ENCODE measurements at regions not wholly inside any gene's neighbourhood (a gene's known extent, or its start where the extent isn't known, plus 50 kb on each side); places are given as distances from the start of the nearest gene placed in this dataset.
A peak's percentile ranks its signal among the peaks of the same experiment; 100 is the strongest.

DNA sequence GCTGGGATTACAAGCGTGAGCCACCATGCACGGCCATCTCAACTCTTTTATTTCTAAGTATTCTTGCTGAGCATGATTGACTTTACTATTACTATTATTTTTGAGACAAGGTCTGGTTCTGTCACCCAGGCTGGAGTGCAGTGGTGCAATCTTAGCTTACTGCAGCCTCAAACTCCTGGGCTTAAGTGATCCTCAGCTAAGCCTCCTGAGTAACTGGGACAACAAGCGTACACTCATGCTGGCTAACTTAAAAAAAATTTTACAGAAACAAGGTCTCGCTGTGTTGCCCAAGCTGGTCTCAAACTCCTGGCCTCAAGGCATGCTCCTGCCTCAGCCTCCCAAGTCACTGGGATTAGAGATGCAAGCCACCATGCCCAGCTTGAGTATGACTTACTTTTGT lies 443.7 kb downstream of the ARHGEF28 start:
- Histone ChIP-seq H3K4me1 (no peaks in the 10 kb centered on the region), H3K36me3 (no peaks in the 10 kb centered on the region), H3K27me3 (no peaks in the 10 kb centered on the region), H3K9me3 (no peaks in the 10 kb centered on the region), H3K27ac (no peak overlapping the region), H3K4me3 (no peak overlapping the region)
- intact Hi-C loops (cut with DNase I; ENCODE audit: low total_unique reads) = no loop called here
- TF ChIP-seq, protein P1, sequence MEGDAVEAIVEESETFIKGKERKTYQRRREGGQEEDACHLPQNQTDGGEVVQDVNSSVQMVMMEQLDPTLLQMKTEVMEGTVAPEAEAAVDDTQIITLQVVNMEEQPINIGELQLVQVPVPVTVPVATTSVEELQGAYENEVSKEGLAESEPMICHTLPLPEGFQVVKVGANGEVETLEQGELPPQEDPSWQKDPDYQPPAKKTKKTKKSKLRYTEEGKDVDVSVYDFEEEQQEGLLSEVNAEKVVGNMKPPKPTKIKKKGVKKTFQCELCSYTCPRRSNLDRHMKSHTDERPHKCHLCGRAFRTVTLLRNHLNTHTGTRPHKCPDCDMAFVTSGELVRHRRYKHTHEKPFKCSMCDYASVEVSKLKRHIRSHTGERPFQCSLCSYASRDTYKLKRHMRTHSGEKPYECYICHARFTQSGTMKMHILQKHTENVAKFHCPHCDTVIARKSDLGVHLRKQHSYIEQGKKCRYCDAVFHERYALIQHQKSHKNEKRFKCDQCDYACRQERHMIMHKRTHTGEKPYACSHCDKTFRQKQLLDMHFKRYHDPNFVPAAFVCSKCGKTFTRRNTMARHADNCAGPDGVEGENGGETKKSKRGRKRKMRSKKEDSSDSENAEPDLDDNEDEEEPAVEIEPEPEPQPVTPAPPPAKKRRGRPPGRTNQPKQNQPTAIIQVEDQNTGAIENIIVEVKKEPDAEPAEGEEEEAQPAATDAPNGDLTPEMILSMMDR (IDR thresholded peaks at IDR 0.05) = no peak
- no peak for TF ChIP-seq POLR2A (IDR thresholded peaks at IDR 0.05)
- DNase-seq = no peak

DNA sequence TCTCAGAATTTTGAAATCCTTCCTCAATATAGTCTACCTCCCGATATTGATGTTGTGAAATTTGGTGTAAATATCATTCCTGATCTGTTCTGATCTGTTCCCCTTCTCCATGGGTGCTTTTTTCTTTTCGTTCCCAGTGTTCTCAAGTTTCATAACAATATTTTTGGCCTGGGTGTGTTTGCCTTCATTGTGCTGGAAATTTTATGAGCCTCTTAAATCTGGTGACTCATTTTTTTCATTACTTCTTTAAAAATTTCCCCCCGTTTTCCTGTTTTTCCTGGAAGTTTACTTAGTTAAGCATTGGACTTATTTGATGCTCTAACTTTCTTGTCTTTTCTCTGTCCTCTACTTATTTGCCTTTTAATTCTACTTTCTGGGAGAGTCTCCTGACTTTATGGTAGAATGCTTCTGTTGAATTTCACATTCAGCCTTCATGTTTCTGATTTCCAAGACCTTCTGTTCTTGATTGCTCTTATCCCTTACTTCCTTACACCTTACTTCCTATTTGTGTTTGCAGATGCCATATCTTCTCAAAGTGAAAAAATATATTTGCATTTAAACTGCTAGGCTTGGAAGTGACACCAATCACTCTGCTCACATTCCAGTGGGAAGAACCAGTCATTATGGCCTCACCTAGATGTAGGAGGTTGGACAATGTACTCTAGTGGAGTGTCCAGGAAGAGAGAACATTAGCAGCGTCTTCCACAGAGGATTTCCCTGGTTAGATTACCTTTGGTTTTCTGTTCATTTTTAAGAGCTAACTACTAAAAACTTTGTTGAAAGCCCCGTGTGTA lies 441.9 kb downstream of the ARHGEF28 start:
- no peak overlapping the region for H3K4me3 ChIP-seq
- H3K9me3 ChIP-seq = no peaks in the 10 kb centered on the region
- TF ChIP-seq POLR2A (IDR thresholded peaks at IDR 0.05) = no peak
- TF ChIP-seq, protein P1 (IDR thresholded peaks at IDR 0.05) = no peak
- no peaks in the 10 kb centered on the region for H3K27me3 ChIP-seq
- peak overlapping the region in 1 of 2 donors; percentile 58 for H3K27ac ChIP-seq
- no peaks in the 10 kb centered on the region for H3K4me1 ChIP-seq
- intact Hi-C loops (cut with DNase I; ENCODE audit: low total_unique reads) = no loop called here
- no peaks in the 10 kb centered on the region for H3K36me3 ChIP-seq
- no peak for DNase-seq

DNA sequence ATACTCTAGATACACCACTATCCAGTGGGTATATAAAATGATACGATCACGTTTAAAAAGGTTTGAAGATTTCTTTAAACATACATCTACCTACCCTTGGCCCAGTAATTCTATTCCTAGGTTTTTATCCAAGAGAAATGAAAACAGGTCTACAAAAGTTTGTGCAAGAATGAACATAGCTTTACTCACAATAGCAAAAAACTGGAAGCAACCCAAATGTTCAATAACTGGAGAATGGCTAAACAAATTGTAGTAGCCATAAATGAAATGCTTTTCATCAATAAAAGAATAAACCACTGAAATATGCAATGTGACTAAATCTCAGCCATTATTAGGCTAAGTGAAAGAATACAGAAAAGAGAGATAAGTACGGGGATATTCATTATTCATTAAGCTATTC lies 438.9 kb downstream of the ARHGEF28 start:
- no peaks in the 10 kb centered on the region for H3K27me3 ChIP-seq
- intact Hi-C loops (cut with DNase I; ENCODE audit: low total_unique reads) = no loop called here
- DNase-seq = no peak
- no peak for TF ChIP-seq POLR2A (IDR thresholded peaks at IDR 0.05)
- TF ChIP-seq, protein P1 (IDR thresholded peaks at IDR 0.05) = no peak
- no peaks in the 10 kb centered on the region for H3K4me1 ChIP-seq
- H3K27ac ChIP-seq = no peak overlapping the region
- H3K36me3 ChIP-seq = no peaks in the 10 kb centered on the region
- H3K9me3 ChIP-seq = no peaks in the 10 kb centered on the region
- no peak overlapping the region for H3K4me3 ChIP-seq

DNA sequence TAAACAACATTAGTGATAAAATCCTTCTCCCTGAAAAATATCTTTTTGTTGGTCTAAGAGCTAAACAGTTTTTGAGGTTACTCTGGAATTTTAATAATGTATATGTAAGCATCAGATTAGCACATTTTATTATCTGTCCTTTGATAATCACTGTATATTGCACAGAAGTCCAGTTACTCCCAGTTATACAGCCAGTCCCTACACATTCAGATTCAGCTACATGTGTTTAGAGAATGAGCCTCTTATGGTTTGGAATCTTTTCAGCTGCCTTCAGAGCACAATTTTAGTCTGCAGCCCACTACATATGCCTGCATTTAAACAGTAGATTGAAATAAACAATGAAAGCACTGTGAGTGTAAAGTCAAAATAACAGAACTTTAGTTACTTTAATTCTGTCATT lies 438.2 kb downstream of the ARHGEF28 start:
- TF ChIP-seq, protein P1 (IDR thresholded peaks at IDR 0.05) = no peak
- no peak for TF ChIP-seq POLR2A (IDR thresholded peaks at IDR 0.05)

DNA sequence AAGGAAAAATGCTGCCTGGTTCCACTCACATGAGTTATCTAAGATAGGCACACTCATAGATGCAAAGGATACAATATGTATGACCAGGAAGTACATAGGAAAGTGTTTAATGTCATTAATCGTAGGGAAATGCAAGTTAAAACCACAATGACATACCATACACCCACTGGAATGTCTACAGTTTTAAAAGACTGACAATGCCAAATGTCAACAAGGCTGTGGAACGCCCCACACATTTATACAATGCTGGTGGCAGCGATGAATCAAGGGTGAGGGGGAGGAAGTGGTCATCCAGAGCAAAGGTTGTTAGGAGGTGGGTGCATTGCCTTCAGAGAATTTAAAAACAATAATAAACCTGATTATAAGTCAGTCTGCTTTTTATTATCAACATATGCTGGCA lies 437.8 kb downstream of the ARHGEF28 start:
- H3K4me3 ChIP-seq = no peak overlapping the region
- no peaks in the 10 kb centered on the region for H3K36me3 ChIP-seq
- H3K27me3 ChIP-seq = no peaks in the 10 kb centered on the region
- H3K27ac ChIP-seq = no peak overlapping the region
- TF ChIP-seq, protein P1 (IDR thresholded peaks at IDR 0.05) = no peak
- TF ChIP-seq POLR2A (IDR thresholded peaks at IDR 0.05) = no peak
- H3K4me1 ChIP-seq = no peaks in the 10 kb centered on the region
- no peak for DNase-seq
- H3K9me3 ChIP-seq = no peaks in the 10 kb centered on the region
- intact Hi-C loops (cut with DNase I; ENCODE audit: low total_unique reads) = no loop called here

More for the DNA sequence above, 438.2 kb downstream of the ARHGEF28 start:
- no peaks in the 10 kb centered on the region for H3K4me1 ChIP-seq
- no peak for DNase-seq
- no peaks in the 10 kb centered on the region for H3K27me3 ChIP-seq
- intact Hi-C loops (cut with DNase I; ENCODE audit: low total_unique reads) = no loop called here
- H3K36me3 ChIP-seq = no peaks in the 10 kb centered on the region
- no peak overlapping the region for H3K27ac ChIP-seq
- no peak overlapping the region for H3K4me3 ChIP-seq
- H3K9me3 ChIP-seq = no peaks in the 10 kb centered on the region

Measured in uterus (tissue), 3 donors.